ENCODE measurements at regions not wholly inside any gene's neighbourhood (a gene's known extent, or its start where the extent isn't known, plus 50 kb on each side); places are given as distances from the start of the nearest gene placed in this dataset.
"Not testable (repeated sequence)": the region's sequence is repeated elsewhere in the genome, so short reads cannot be mapped to it uniquely, and the experiment has no call there.

DNA sequence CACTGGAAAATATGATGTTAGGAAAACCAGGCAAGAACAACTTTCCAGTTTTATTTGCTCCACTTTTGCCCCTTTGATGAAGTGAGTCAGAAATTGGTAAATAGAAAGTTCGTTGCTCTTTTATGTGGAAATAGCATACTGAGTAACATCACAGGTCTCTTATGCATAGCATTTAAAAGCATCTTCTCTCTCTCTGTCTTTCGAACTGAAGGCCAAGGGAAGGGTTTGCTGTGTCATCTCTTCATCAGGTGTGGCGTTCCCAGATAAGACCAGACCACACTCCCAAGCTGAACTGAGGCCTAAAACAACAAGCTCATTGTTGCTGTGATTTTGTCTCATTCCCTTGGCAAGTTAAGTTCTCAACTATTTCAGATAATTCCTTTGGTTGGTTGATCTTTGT lies 131.8 kb upstream of the GRB10 start:
- DNase-seq = no peak

DNA sequence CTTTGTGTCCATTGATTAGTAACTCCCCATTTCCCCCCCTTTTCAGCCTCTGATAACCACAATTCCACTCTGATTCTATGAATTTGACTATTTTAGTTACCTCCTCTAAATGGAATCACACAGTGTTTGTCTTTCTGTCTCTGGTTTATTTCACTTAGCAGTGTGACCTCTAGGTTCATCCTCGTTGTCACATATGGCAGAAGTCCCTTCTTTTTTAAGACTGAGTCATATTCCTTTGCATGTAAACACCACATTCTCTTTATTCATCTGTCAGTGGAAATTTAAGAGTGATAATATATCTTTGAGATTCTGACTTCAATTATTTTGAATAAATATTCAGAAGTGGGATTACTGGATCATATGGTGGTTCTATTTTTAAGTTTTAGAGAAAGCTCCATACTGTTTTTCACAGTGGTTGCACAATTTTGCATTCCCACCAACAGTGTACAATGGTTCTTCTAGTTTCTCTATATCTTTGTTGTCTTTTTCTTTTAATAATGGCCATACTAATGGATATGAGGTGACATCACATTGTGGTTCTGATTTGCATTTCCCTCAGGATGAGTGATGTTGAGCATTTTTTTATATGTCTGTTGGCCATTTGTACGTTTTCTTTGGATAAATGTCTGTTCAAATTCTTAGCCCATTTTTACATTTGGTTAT lies 126.1 kb upstream of the GRB10 start:
- DNase-seq = no peak

DNA sequence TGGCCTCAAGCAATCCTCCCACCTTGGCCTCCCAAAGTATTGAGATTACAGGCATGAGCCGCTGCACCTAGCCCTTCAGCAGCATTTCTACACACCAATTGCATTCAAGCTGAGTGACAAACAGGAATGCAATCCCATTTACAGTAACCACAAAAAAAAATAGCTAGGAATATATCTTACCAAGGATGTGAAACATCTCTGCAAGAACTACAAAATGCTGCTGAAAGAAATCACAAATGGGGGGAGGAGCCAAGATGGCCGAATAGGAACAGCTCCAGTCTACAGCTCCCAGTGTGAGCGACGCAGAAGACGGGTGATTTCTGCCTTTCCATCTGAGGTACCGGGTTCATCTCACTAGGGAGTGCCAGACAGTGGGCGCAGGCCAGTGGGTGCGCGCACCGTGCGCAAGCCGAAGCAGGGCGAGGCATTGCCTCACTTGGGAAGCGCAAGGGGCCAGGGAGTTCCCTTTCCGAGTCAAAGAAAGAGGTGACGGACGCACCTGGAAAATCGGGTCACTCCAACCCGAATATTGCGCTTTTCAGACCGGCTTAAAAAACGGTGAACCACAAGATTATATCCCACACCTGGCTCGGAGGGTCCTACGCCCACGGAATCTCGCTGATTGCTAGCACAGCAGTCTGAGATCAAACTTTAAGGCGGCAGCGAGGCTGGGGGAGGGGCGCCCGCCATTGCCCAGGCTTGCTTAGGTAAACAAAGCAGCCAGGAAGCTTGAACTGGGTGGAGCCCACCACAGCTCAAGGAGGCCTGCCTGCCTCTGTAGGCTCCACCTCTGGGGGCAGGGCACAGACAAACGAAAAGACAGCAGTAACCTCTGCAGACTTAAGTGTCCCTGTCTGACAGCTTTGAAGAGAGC lies 116.1 kb upstream of the GRB10 start:
- DNase-seq = not testable (repeated sequence)

- DNase-seq = not testable (repeated sequence)
Measured at GRCh38 chr7:50887061-50887460, 104.4 kb upstream of the GRB10 start.

DNA sequence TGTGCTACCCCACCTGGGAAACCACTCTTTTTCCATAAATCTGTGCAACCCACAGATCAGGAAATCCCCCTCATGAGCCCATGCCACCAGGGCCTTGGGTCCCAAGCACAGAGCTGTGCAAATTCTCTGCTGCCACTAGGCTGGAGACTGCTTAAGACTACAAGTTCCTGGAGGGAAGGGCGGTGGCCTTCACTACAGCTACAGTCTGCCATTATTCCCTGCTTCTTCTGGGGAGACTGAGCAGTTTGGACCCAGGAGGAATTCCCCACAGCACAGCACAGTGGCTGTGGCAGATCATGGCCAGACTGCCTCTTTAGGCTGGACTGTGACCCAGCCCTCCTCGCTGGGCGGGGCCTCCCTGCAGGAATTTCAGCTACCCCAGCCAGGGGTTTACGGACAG lies 89.7 kb upstream of the GRB10 start:
- no peak for DNase-seq

GRCh38 chr7:50869108-50869725 lies 86.5 kb upstream of the GRB10 start:
- DNase-seq = no peak

- DNase-seq = no peak
Measured at GRCh38 chr7:50868426-50869100, 85.9 kb upstream of the GRB10 start.

DNA sequence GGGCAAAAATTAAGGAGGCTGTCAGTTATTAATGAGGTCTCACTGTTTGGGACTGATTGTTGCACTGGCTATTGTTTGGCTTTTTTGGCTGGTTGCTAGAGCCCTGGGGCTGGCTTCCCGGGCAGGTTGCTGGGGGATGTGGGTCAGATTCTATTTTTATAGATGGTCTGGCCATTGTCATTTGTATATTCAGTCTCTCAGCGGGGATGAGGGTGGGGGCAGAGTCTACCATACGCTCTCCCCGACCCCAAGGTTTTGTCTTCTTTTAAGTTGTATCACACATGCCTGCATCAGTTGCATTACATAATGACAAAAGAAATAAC lies 84.3 kb upstream of the GRB10 start:
- no peak for DNase-seq

- no peak for DNase-seq
Measured at GRCh38 chr7:50866343-50867033, 83.8 kb upstream of the GRB10 start.

DNA sequence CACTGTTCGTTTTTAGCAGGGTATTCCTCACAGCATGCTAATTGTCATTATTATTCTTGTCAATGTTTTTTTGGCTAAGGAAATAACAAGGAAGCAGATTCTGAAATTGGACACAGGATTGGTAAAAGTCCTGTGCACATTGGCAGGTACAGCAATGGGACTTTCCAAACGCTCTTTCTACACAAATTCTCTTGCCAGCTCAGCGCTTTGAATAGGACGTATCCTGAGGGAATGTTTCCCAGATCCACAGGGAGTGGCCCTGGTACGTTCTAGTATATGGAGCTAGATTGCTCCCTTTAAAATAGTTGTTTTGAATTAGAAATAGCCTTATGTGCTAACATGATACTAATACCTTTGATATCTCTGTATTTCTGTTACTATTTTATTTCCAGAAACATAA lies 82.8 kb upstream of the GRB10 start:
- DNase-seq = no peak

DNA sequence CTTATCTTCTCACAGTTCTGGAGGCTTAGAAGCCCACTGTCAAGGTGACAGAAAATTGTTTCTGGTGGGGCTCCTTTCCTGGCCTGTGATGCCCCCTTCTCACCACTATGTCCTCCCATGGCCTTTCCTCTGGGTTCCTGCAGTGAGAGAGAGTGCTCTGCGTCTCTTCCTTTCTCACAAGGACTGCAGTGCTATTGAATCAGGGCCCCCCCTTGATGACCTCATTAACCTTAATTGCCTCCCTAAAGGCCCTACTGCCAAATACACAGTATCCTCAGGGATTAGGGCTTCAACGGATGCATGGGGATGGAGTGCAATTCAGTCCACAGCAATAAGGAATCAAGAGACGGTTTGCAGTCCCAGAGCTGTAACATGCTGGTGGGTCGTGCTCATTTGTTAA lies 82.0 kb upstream of the GRB10 start:
- DNase-seq = no peak

DNA sequence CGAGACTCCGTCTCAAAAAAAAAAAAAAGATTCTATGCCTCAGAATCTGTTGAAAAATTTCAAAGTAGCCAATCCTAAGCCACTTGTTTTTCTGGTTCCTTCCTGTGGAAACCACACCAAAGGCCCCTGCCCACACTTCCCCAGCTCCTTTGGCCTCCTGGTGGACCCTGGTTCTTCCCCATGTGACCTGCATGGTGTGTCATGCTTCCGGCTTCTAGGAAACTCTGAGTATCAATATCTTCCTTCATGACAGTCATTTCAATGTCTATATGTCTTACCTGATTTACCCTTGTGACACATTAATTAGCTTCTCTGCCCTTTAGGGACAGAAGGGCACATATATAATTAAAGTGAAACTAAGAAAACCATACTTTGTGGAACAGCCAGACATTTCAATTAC lies 80.4 kb upstream of the GRB10 start:
- DNase-seq = no peak

- DNase-seq = no peak
Measured at GRCh38 chr7:50862302-50862701, 79.6 kb upstream of the GRB10 start.

DNA sequence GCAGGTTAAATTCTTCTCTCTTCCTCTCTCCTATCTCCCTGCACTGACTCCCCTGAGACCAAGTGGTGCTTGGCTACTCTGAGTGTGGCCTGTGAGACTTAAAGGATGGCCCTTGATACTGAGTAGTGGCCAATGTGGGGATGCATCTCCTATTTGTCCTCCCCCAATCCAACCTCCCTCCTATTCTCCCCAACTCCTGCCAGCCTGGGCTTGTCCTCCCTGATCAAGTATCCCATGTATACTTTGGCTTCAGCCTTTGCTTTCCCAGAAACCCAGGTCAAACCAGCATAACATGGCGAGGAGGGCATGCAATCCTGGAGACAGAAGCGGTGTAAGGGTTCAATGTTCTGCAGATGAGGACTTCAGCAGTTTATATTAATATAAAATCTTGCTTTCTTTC lies 77.9 kb upstream of the GRB10 start:
- DNase-seq = no peak

DNA sequence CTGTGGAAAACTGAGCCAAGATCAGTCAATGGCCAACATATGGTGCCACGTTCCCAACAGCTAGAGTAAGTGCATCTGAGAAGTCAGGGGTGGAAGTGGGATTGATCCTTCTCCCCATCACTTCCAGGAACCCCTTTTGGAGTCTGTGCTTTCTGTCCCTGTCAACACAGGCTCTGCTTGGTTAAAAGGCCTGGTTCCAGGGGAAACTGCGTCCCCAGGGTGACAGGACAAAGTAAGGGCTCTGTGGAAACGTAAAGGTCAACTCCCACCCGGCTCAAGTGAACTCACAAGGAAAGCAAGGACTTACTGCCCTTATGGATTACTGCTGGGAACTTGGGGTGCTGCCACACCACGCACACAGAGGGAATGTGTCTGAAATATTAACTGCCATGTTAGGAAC lies 77.5 kb upstream of the GRB10 start:
- DNase-seq = no peak

- no peak for DNase-seq
Measured at GRCh38 chr7:50858528-50859245, 76.0 kb upstream of the GRB10 start.

GRCh38 chr7:50857804-50858489 lies 75.3 kb upstream of the GRB10 start:
- DNase-seq = no peak

- no peak for DNase-seq
Measured at GRCh38 chr7:50856806-50857205, 74.1 kb upstream of the GRB10 start.

DNA sequence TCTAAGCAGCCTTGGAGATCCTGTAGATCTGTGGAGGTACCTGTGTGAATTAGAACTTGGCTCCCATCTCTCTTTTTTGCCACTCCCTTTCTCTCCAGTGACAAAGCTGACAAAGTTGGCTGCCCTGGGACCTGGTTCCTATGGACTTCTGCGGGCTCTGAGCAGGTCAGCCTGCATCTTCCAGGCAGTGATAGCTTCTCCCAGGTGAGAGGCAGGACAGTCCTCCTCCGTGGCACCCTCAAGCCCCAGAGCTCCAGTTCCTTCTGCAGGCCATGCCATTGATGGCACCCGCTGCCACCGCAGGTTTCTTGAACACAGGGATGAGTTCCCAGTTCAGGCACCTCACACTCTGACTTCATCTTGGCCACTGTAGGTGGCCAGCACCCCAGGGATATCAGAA lies 73.5 kb upstream of the GRB10 start:
- no peak for DNase-seq

- DNase-seq = no peak
Measured at GRCh38 chr7:50855526-50855925, 72.8 kb upstream of the GRB10 start.

- no peak for DNase-seq
Measured at GRCh38 chr7:50854831-50855230, 72.1 kb upstream of the GRB10 start.

GRCh38 chr7:50854247-50854646 lies 71.6 kb upstream of the GRB10 start:
- no peak for DNase-seq

Measured in activated naive CD4-positive, alpha-beta T cell treated with Interleukin-2 at 50 U/mL for 16 hours (primary cell).